ENCODE measurements at regions not wholly inside any gene's neighbourhood (a gene's known extent, or its start where the extent isn't known, plus 50 kb on each side); places are given as distances from the start of the nearest gene placed in this dataset.
A peak's percentile ranks its signal among the peaks of the same experiment; 100 is the strongest.
"Not testable (repeated sequence)": the region's sequence is repeated elsewhere in the genome, so short reads cannot be mapped to it uniquely, and the experiment has no call there.

- DNase-seq (ENCODE audit: low read depth), result no peak
These were observed 65.5 kb downstream of the VCX2 start for GRCh38 chrX:8105531-8105930.

DNA sequence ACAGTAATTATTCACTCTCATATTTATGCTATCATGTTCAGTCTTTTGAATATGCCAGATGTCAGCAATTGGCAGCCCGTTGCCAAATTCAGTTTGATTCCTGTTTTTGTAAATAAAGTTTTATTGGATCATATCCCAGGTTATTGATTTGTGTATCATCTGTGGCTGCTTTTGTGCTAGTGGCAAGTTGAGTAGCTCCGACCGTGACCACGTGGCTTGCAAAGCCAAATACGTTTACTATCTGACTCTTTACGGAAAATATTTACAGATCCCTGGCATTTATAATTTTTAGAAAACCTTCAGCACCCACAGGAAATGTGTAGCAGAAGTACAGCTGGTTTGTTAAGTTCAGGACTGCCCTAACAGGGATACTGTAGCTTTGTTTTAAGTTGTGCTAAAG, 67.4 kb downstream of the VCX2 start:
- no peak for DNase-seq (ENCODE audit: low read depth)

GRCh38 chrX:8091510-8091909, 79.6 kb downstream of the VCX2 start:
- no peak for DNase-seq (ENCODE audit: low read depth)

DNA sequence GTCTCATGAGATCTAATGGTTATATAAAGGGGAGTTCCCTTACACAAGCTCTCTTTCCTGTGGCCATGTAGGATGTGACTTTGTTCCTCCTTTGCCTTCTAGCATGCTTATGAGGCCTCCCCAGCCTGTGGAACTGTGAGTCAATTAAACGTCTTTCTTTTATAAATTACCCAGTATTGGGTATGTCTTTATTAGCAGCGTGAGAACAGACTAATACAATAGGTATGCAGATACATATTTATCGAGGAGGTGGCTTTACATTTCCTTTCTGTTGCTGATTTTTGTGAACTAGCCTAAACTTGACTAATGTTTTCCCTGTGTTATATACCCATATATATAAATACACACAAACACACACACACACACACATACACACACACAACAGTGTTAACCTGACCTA, 80.2 kb downstream of the VCX2 start:
- no peak for DNase-seq (ENCODE audit: low read depth)

DNA sequence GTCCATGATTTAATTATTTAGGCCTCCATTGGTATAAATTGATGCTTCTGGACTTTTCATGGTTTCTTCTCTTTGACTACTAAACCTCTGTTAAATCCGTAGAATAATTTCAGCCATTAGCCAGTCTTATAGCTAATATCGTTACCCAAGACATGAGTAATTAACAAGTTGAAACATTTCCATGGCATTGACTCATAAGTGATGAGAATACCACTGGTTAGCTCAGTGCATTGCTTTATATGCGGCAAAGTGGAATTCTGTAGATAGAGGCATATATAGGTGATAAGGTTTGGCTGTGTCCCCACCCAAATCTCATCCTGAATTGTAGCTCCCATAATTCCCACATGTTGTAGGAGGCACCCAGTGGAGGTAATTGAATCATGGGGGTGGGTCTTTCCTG, 80.6 kb downstream of the VCX2 start:
- DNase-seq (ENCODE audit: low read depth), result no peak

DNA sequence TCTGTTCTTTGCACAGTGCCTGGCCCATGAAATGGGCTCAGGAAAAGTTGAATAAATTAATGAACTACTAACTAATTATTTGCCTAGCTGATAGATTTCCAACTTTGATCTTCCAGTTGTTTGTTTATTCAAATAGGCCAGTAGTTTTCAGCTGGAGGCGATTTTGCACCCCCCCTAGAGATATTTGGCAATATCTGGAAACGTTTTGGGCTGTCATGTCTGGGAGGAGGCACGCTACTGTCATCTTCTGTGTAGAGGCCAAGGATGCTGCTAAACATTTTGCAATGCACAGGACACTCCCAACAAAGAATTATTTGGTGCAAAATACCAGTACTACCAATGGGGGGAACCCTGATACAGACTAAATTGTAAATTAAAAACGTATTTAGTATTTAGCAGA, 81.9 kb downstream of the VCX2 start:
- no peak for DNase-seq (ENCODE audit: low read depth)

GRCh38 chrX:8084006-8084405, 87.1 kb downstream of the VCX2 start:
- DNase-seq (ENCODE audit: low read depth), result peak; percentile 40

DNA sequence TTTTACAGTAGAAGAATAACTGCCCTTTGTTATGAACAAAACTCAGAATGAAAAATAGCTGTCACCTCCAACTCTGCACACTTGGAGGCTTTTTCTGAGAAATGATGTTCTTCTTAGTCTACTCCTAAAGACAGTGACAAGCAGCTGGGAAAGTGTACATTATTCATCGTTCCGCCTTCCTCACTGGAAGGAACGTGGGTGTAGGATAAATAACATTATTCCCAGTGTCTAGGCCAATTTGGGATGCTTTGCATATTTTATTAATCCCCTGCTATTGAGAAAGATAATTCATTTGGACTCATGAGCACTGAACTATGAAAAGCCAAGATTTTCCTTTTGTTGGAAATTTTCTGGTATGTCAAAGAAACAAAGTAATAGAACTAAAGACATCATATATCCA, 87.8 kb downstream of the VCX2 start:
- DNase-seq (ENCODE audit: low read depth), result no peak

- DNase-seq (ENCODE audit: low read depth), result no peak
These were observed 95.4 kb downstream of the VCX2 start for GRCh38 chrX:8075636-8076035.

DNA sequence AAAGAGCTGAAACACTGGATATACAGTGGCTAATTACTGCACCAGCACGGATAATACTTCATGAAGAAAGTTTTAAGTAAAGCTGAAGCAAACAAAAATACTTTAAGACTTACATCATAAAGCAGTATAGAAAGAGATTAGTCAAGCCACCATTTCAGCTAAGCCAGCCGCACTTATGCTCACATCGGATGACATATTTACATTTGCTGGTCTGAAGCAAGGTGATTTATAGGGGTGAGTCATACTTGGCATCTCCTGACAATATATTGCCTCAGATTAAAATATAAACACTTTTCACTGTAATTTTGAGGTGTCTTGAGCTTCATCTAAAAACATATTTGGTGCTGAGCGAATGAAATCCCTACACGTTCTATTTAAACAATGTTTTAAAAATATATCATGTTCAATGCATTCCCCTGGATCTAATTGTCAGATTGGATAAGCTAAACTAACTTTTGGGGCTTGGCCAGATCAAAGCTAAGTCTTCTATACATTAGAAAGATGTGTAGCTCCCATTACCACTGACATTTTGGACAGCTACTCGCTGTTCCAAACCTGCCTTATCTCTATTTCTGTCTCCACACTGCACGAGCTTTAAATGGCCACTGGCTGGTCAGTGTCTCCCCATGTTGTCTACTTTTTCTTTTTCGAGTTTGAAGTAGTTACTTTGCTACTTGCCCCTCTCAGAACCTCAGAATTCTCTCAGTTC, 103.2 kb downstream of the VCX2 start:
- peak; percentile 66 for DNase-seq (ENCODE audit: low read depth)

- DNase-seq (ENCODE audit: low read depth), result no peak
These were observed 118.2 kb downstream of the VCX2 start for GRCh38 chrX:8052909-8053308.

- no peak for DNase-seq (ENCODE audit: low read depth)
These were observed 121.2 kb downstream of the VCX2 start for GRCh38 chrX:8049827-8050226.

- no peak for DNase-seq (ENCODE audit: low read depth)
These were observed 121.3 kb upstream of the PNPLA4 start for GRCh38 chrX:8048466-8048865.

DNA sequence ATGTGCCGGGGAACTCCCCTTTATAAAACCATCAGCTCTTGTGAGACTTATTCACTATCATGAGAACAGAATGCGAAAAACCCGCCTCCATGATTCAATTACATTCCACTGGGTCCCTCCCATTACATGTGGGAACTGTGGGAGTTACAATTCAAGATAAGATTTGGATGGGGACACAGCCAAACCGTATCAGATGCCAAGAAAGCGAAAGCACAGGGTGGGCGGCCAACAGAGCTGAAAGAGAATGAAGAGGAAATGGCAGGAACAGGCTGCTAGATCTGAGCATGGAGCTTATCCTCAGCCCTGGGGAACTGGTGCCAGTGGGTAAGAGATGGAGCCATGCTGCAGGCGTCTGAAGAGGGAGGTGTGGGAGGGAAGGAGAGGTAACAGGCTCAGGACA, 117.7 kb upstream of the PNPLA4 start:
- DNase-seq (ENCODE audit: low read depth), result no peak

DNA sequence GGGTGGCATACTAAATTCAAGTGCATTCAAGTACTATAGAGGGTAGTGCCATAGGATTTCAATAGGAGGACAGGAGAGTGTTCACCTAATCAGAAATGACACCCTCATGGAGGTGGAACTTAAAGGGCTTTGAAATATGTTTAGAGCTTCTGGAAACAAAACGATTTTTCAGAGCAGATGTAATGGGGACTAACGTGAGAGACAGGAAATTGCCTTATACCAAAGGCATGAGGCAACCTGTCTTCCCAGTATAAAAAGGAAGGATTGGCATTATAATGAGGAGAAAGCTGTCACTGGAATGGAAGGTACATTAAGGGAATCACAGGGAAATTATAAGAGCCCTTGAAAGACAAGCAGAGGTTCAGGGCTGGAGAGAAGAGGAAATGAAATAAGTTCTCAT, 116.3 kb upstream of the PNPLA4 start:
- DNase-seq (ENCODE audit: low read depth), result no peak

- no peak for DNase-seq (ENCODE audit: low read depth)
These were observed 115.9 kb upstream of the PNPLA4 start for GRCh38 chrX:8043121-8043520.

- DNase-seq (ENCODE audit: low read depth), result peak; percentile 6
These were observed 115.1 kb upstream of the PNPLA4 start for GRCh38 chrX:8042304-8042703.

- not testable (repeated sequence) for DNase-seq (ENCODE audit: low read depth)
These were observed 112.5 kb upstream of the PNPLA4 start for GRCh38 chrX:8039711-8040110.

DNA sequence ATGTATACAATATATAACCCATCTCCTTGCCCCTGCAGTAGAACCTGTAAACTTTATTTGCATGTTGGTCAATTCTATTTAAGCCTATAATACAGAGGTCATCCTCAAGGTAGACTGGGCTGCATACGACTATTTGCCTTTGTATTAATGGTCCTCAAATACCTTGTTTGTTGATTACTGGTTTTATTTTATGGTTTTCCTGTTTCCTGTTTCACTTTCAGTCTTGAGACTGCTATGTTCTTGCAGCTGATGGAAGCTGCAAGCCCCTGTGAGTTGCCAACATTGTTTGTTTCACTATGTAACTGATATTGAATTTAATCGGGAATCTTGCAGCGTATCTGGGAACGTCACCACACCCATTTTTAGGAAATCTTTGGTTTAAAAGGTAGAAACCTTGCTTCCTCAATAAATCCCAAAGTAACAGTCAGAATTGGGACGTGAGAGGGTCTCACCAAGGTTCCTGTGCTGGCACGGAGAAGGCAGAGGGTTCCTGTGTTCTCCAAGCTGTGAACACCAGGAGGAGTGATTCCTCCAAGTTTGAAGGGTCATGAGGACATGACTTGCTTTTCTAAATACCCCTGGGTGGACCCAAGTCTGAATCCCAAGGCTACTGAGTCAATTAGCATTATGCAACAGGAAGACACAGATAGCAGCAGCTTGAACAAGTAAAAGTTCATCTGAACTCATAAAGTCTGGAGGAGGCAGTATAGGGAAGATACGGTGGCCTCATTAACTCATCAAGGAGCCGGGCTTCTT, 110.6 kb upstream of the PNPLA4 start:
- no peak for DNase-seq (ENCODE audit: low read depth)

DNA sequence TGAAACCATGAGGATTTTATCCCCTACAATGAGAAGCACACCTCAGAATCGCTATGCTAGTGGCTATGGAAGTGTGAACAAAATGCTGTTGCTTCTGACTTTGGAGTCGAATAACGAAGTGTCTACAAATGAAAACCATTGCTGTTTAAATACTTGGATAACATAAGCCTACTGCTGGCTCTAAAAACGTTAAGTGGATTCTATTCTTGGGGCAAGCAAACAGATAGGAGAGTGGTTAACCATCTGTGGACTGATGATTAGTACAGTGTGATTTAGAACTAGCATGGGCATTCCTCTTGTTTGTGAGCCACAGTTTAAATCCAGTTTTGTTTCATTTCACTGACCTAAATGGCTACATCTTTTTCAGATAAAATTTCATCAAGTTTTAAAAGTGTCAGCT, 109.7 kb upstream of the PNPLA4 start:
- no peak for DNase-seq (ENCODE audit: low read depth)

DNA sequence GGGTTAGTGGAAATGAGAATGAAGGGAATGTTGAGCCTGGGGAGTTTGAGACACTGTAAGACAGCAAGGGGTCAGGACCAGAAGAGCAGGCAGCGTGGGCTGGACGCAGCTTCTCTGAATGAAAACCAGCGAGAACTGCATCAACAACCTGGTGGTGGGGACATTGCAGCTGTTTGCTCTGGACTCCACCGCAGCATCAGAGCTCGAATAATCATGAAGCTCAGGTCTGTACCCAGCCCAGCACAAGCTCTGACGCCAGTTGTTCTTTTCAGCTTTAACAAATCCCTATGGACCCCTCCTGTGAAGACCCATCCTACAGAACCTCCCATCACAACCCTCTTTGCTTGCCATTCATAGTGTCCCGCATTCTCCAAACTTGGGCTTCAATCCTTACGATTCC, 106.8 kb upstream of the PNPLA4 start:
- DNase-seq (ENCODE audit: low read depth), result no peak

DNA sequence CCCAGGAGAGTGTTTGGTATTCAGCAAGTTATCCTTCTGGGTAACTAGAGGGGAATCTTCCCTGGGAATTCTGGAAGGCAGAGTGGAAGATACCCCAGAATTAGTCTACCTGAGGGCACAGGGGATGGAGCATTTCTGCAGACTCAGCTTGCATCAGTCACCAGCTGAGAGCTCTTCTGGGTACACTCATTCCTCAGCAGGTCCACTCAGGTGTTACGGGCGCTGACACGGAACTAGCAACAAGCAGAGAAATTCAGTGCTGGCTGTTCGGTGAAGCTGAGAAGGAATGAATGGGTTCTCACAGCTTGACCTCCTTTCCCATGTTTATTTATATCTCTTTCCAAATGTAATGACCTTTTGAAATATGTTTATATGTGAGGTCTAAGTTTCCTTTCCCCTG, 106.0 kb upstream of the PNPLA4 start:
- DNase-seq (ENCODE audit: low read depth), result no peak

DNA sequence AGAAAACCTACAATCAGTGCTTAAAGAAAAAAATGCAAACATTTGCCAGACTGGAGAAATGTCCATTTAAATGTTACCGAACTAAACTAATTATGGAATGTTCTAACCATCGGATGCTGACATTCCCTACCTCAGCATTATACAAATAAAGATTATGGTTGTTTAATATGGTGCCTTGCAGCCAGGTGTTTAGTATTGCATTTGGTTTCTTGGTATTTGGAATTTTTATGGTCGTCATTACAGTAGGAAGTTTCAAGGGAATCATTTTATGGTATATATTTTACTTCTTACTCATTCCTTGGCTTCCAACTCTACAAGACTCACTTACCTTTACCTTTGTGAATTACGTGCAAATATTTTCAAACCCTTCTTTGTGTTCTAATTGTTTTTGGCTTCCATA, 103.1 kb upstream of the PNPLA4 start:
- DNase-seq (ENCODE audit: low read depth), result no peak

All from HT1080 (cell line).